GM18511 (cell line): ENCODE measurements at regions not wholly inside any gene's neighbourhood (a gene's known extent, or its start where the extent isn't known, plus 50 kb on each side); places are given as distances from the start of the nearest gene placed in this dataset.
"Not testable (repeated sequence)": the region's sequence is repeated elsewhere in the genome, so short reads cannot be mapped to it uniquely, and the experiment has no call there.

Experiments used
- ATAC-seq: cut with Tn5 transposase; IDR thresholded peaks from one replicate; pipeline ENCODE4 v1.9.1; 2021; ENCODE audit warnings: mild to moderate bottlenecking, moderate library complexity; ENCODE audit not compliant: unreplicated experiment

- no peak for ATAC-seq
These were observed 203.9 kb downstream of the C9orf50 start for GRCh38 chr9:129416821-129417539.

GRCh38 chr9:129415942-129416651, 204.8 kb downstream of the C9orf50 start:
- no peak for ATAC-seq

GRCh38 chr9:129414993-129415941, 205.6 kb downstream of the C9orf50 start:
- ATAC-seq = no peak

GRCh38 chr9:129414377-129414992, 206.4 kb downstream of the C9orf50 start:
- ATAC-seq = no peak

GRCh38 chr9:129413537-129414376, 207.1 kb downstream of the C9orf50 start:
- ATAC-seq = peak; percentile 88

GRCh38 chr9:129412814-129413536, 207.9 kb downstream of the C9orf50 start:
- peak; percentile 30 for ATAC-seq

- not testable (repeated sequence) for ATAC-seq
These were observed 208.6 kb downstream of the C9orf50 start for GRCh38 chr9:129412176-129412813.

- ATAC-seq = no peak
These were observed 209.3 kb downstream of the C9orf50 start for GRCh38 chr9:129411501-129412175.

- no peak for ATAC-seq
These were observed 210.7 kb downstream of the C9orf50 start for GRCh38 chr9:129410226-129410625.

- no peak for ATAC-seq
These were observed 212.2 kb downstream of the C9orf50 start for GRCh38 chr9:129408535-129409215.

- no peak for ATAC-seq
These were observed 212.9 kb downstream of the C9orf50 start for GRCh38 chr9:129407905-129408452.

GRCh38 chr9:129406278-129407225, 214.3 kb downstream of the C9orf50 start:
- ATAC-seq = no peak

- no peak for ATAC-seq
These were observed 215.1 kb downstream of the C9orf50 start for GRCh38 chr9:129405827-129406213.

- ATAC-seq = no peak
These were observed 215.6 kb downstream of the C9orf50 start for GRCh38 chr9:129405089-129405826.

- no peak for ATAC-seq
These were observed 216.3 kb downstream of the C9orf50 start for GRCh38 chr9:129404621-129405020.
